ENCODE measurements at regions not wholly inside any gene's neighbourhood (a gene's known extent, or its start where the extent isn't known, plus 50 kb on each side); places are given as distances from the start of the nearest gene placed in this dataset.

DNA sequence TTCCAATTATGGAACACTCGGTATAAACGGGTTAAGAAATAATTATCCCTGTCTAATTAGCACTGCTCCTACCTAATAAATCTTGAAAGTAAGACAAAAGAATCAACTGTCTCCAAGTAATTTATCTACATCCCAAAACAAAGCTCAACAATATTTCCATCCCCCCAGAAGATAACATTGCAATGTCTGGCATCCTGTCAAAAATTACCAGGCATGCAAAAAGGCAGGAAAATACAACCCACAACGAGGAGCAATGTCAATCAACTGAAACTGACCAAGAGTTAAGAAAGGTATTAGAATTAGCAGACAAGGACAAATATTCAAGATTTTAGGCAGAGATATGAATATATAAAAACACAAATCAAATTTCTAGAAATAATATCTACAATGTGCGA, 84.5 kb upstream of the SVIL start:
- ATAC-seq (replicated peaks; ENCODE audit: extremely low read depth, poor library complexity, severe bottlenecking), result no peak
- Mint-ChIP-seq H3K36me3 (ENCODE audit: insufficient read depth) (no peaks in the 10 kb centered on the region), H3K4me3 (no peak overlapping the region), H3K9me3 (peaks cover 8% of the 10 kb centered on the region), H3K27me3 (no peaks in the 10 kb centered on the region), H3K27ac (ENCODE audit: low read depth) (no peak overlapping the region), H3K4me1 (peaks cover 25% of the 10 kb centered on the region)
- DNase-seq (ENCODE audit: low spot score in 2 of 2), result no peak

DNA sequence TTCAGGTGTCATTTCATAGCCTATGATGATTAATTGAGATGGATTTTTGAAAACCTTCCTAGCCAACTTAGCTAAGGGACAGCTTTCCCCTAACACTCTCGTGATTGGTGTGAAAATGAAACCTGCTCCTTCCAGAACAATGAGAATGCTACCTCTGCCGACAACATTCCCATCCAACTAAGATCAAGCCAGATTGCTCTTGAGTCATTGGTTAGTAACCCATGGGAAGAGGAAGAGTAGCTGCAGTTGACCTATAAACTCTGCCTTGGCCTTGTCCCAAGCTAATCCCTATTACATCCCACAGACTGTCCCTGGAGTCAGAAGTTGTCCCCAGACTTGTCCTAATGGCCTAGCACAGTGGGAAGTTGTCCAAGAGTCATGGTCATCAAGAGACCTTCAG, 80.5 kb upstream of the SVIL start:
- Mint-ChIP-seq H3K27ac (ENCODE audit: low read depth) (no peak overlapping the region), H3K27me3 (no peaks in the 10 kb centered on the region), H3K4me1 (peaks cover 24% of the 10 kb centered on the region), H3K9me3 (peaks cover 8% of the 10 kb centered on the region), H3K4me3 (no peak overlapping the region), H3K36me3 (ENCODE audit: insufficient read depth) (no peaks in the 10 kb centered on the region)
- DNase-seq (ENCODE audit: low spot score in 2 of 2) (no peak), ATAC-seq (replicated peaks; ENCODE audit: extremely low read depth, poor library complexity, severe bottlenecking) (no peak)

DNA sequence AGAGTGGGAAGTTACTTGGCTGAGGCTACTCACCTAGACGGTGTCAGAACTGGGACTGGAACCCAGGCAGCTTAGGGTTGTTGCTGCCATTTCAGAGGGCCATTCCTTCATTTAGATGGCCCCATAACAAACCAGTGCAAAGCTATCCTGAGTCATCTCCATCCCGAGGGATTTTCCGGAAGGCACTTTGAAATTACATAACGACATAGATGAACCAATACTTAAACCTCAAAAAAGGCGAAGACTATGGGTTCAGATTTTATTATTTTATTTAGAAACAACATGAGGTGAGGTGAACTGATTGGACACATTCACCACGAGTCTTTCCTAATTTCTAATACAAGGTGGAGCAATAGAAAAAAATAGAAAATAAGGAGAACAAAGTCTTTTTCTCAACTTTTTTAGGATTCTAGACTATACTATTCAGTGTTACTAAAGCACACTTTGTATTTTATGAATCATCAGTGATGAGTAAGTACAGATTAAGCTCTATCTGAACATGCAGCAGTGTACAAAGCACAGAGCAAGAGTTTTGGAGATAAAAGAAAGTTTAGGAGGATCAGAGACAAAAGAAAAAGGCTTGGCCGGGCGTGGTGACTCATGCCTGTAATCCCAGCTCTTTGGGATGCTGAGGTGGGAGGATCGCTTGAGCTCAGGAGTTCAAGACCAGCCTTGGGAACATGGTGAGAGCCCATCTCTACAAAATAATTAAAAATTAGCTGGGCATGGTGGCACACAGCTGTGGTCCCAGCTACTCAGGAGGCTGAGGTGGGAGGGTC, 79.5 kb upstream of the SVIL start:
- no peak for ATAC-seq (replicated peaks; ENCODE audit: extremely low read depth, poor library complexity, severe bottlenecking)
- H3K4me3 Mint-ChIP-seq, result no peak overlapping the region
- H3K27me3 Mint-ChIP-seq, result no peaks in the 10 kb centered on the region
- peaks cover 2% of the 10 kb centered on the region for H3K9me3 Mint-ChIP-seq
- no peaks in the 10 kb centered on the region for H3K36me3 Mint-ChIP-seq (ENCODE audit: insufficient read depth)
- peaks cover 24% of the 10 kb centered on the region for H3K4me1 Mint-ChIP-seq
- H3K27ac Mint-ChIP-seq (ENCODE audit: low read depth), result no peak overlapping the region
- DNase-seq (ENCODE audit: low spot score in 2 of 2), result no peak

DNA sequence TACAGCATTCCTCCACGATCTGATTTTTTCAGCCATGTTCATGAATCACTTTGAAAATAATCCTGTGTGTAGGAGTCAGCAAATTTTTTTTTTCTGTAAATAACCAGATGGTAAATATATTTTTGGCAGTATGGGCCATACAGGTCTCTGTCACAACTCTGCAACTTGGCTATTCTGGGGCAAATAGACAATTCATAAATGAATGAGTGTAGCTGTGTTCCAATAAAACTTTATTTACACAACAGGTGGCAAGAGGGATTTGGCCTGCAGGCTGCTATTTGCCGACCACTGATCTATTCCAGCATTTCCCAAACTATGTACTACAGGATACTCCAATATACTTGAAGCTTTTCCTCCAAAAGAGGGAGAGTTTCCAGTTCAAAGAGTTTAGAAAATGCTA, 78.7 kb upstream of the SVIL start:
- H3K9me3 Mint-ChIP-seq, result no peaks in the 10 kb centered on the region
- H3K27ac Mint-ChIP-seq (ENCODE audit: low read depth), result no peak overlapping the region
- DNase-seq (ENCODE audit: low spot score in 2 of 2), result no peak
- no peak overlapping the region for H3K4me3 Mint-ChIP-seq
- ATAC-seq (replicated peaks; ENCODE audit: extremely low read depth, poor library complexity, severe bottlenecking), result no peak
- H3K36me3 Mint-ChIP-seq (ENCODE audit: insufficient read depth), result no peaks in the 10 kb centered on the region
- peaks cover 24% of the 10 kb centered on the region for H3K4me1 Mint-ChIP-seq
- H3K27me3 Mint-ChIP-seq, result no peaks in the 10 kb centered on the region

DNA sequence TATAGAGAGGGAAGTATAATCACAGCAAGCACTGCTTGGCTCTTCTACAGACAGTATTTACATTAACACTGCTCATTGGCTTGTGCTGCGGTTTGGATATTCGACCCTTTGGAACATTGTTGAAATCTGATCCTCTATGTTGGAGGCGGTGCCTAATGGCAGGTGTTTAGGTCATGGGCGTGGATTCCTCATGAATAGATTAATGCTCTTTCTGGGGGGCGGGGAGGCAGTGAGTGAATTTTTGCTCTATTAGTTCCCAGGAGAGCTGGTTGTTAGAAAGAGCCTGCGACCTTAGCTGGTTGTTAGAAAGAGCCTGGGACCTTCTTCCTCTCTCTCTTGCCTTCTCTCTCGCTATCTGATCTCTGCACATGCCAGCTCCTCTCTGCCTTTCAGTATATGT, 77.3 kb upstream of the SVIL start:
- ATAC-seq (replicated peaks; ENCODE audit: extremely low read depth, poor library complexity, severe bottlenecking) (no peak), DNase-seq (ENCODE audit: low spot score in 2 of 2) (no peak)
- Mint-ChIP-seq H3K27ac (ENCODE audit: low read depth) (no peak overlapping the region), H3K4me3 (no peak overlapping the region), H3K4me1 (peaks cover 27% of the 10 kb centered on the region), H3K9me3 (no peaks in the 10 kb centered on the region), H3K36me3 (ENCODE audit: insufficient read depth) (no peaks in the 10 kb centered on the region), H3K27me3 (no peaks in the 10 kb centered on the region)

DNA sequence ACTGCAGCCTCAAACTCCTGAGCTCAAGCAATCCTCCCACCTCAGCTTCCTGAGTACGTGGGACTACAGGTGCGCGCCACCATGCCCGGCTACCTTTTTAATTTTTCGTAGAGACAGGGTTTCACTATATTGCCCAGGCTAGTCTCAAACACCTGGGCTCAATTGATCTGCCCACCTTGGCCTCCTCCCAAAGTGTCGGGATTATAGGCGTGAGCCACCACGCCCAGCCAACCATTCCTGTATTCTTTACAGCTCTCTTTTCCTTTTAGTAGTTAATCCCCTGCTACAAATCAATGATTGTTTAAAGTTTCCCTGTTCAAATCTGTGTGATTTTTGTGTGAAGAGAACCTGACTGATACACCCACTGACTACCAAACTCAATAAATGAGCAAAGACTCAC, 75.4 kb upstream of the SVIL start:
- Mint-ChIP-seq H3K4me3 (no peak overlapping the region), H3K4me1 (peaks cover 34% of the 10 kb centered on the region), H3K36me3 (ENCODE audit: insufficient read depth) (no peaks in the 10 kb centered on the region), H3K27ac (ENCODE audit: low read depth) (no peak overlapping the region), H3K9me3 (no peaks in the 10 kb centered on the region), H3K27me3 (no peaks in the 10 kb centered on the region)
- DNase-seq (ENCODE audit: low spot score in 2 of 2) (no peak), ATAC-seq (replicated peaks; ENCODE audit: extremely low read depth, poor library complexity, severe bottlenecking) (no peak)

DNA sequence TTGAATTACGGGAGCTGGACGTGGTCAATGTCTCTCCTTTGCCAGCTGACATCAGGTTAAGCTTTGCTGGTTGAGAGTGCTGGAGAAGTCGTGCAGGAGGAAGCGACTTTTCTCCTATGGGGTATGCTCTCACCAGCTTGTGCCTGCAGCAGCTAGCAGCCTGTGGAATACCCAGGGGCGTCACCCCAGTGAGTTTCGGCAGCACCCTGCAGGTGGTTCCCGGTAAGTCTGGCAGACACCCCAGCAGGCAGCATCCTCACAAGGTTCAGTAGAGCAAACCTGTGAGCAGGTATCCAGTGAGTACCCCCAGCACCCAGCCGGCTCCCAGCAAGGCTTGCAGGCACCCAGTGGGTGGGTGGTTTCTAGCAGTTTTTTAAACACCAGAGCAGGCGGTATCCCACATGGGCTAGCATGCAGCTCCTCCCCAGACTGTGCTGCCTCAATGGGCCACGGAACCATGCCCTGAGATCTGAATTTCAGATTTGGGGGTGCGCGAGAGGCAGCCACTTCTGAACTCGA, 74.8 kb upstream of the SVIL start:
- H3K9me3 Mint-ChIP-seq, result no peaks in the 10 kb centered on the region
- peaks cover 33% of the 10 kb centered on the region for H3K4me1 Mint-ChIP-seq
- ATAC-seq (replicated peaks; ENCODE audit: extremely low read depth, poor library complexity, severe bottlenecking), result no peak
- no peaks in the 10 kb centered on the region for H3K27me3 Mint-ChIP-seq
- no peak overlapping the region for H3K4me3 Mint-ChIP-seq
- no peaks in the 10 kb centered on the region for H3K36me3 Mint-ChIP-seq (ENCODE audit: insufficient read depth)
- H3K27ac Mint-ChIP-seq (ENCODE audit: low read depth), result no peak overlapping the region
- DNase-seq (ENCODE audit: low spot score in 2 of 2), result no peak

DNA sequence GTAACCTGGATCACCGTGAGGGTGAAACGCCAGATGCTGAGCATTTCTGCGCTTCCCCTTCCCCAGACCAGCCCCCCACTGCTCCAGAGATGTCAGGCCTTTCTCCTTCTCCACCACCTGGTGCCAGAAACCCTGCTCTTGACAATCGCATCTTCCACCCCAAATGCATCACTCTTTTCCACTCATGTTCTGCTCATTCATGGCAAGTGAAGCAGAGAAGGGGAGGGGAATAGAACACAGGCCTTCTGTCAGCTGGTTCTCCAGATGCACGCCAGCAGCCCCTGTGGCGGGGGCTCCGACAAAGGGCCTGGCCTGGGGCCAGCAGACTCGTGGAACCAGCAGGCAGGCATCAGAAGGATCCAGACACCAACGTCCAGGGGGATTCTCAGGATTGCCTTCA, 68.5 kb upstream of the SVIL start:
- Mint-ChIP-seq H3K27ac (ENCODE audit: low read depth) (peak overlapping the region; percentile 77), H3K4me3 (no peak overlapping the region), H3K4me1 (peaks cover 38% of the 10 kb centered on the region), H3K36me3 (ENCODE audit: insufficient read depth) (peaks cover 3% of the 10 kb centered on the region), H3K27me3 (no peaks in the 10 kb centered on the region), H3K9me3 (no peaks in the 10 kb centered on the region)
- no peak for DNase-seq (ENCODE audit: low spot score in 2 of 2)
- ATAC-seq (replicated peaks; ENCODE audit: extremely low read depth, poor library complexity, severe bottlenecking), result no peak

DNA sequence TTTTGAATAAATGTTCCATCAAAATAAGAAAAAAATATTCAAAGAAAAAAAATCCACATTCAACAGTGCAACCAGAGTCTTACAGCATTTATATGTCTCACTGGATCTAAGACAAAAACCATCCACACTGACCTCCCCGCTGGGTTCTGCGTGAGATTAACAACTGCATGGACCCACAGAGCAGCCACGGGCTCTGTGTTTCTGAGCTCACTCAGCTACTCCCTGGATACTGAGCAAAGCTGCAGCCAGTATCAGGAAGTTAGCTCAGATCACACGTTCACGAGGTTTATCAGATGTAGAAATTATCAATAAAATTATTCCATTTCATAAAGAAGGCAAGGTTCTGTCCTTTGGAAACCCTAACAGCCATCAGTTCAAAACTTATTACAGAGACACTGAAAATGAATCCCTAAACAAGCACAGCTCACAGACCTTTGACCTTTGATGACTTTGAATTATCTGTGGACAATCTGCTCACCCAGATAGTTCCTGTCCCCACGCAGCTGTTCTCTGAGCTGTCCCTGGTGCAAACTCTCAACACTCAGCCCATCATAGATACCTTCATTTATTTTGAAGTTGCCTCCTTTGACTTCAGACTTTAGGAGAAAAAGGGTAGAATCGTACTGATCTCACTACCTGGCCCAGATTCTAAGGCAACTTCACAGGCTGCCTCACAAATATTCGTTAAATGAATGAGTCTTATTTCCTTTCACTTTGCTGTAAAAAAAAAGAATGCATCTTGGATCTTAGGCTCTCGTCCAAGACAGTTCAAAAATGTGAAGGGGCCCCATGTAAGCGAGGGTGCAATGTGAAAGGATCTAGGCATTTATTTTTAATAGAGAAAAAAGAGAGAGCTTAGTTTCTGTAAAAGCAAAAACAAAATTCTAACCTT, 67.7 kb upstream of the SVIL start:
- peak; percentile 64 for ATAC-seq (replicated peaks; ENCODE audit: extremely low read depth, poor library complexity, severe bottlenecking)
- H3K9me3 Mint-ChIP-seq, result no peaks in the 10 kb centered on the region
- peak overlapping the region; percentile 77 for H3K27ac Mint-ChIP-seq (ENCODE audit: low read depth)
- H3K36me3 Mint-ChIP-seq (ENCODE audit: insufficient read depth), result peaks cover 3% of the 10 kb centered on the region
- H3K27me3 Mint-ChIP-seq, result no peaks in the 10 kb centered on the region
- peaks cover 38% of the 10 kb centered on the region for H3K4me1 Mint-ChIP-seq
- H3K4me3 Mint-ChIP-seq, result peak overlapping the region; percentile 50
- DNase-seq (ENCODE audit: low spot score in 2 of 2), result no peak

DNA sequence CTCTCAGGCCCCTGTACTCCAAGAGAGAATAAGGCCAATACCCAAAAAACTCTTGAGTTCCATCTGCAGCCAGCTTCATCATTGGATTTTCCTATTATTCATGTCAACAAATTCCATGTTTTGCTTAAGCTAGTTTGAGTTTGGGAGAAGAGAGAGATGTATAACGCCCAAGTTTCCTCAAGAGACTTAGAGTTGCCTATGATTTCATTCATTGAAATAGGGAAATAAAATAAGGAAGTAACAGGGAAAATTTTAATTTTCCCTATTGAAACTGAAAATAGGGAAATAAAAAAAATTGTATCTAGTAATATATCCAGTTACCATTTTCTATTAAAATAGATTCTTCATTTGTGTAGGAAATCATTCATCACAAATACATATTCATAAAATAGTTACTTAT, 66.5 kb upstream of the SVIL start:
- H3K4me3 Mint-ChIP-seq, result no peak overlapping the region
- ATAC-seq (replicated peaks; ENCODE audit: extremely low read depth, poor library complexity, severe bottlenecking), result no peak
- H3K27ac Mint-ChIP-seq (ENCODE audit: low read depth), result no peak overlapping the region
- H3K27me3 Mint-ChIP-seq, result no peaks in the 10 kb centered on the region
- no peak for DNase-seq (ENCODE audit: low spot score in 2 of 2)
- no peaks in the 10 kb centered on the region for H3K9me3 Mint-ChIP-seq
- H3K36me3 Mint-ChIP-seq (ENCODE audit: insufficient read depth), result peaks cover 3% of the 10 kb centered on the region
- peaks cover 28% of the 10 kb centered on the region for H3K4me1 Mint-ChIP-seq

DNA sequence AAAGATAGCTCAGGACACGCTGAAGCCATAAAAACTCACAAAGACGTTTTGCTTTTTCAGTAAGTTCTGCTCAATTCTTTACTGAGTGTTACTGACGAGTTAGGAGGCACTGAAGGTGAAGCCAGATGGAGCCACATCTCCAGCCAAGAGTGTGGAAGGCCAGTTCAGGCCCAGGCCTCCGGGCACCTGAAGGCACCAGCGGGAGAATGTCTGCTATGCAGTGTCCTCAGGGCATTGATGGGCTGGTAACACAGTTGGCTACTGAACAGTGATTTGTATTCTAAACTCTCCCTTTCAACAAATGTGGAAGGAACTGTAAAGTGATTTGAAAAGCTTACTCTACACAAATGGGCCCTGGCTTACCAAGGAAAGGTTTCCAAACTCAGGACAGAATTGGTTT, 64.8 kb upstream of the SVIL start:
- Mint-ChIP-seq H3K27me3 (no peaks in the 10 kb centered on the region), H3K36me3 (ENCODE audit: insufficient read depth) (peaks cover 3% of the 10 kb centered on the region), H3K4me3 (no peak overlapping the region), H3K4me1 (peaks cover 22% of the 10 kb centered on the region), H3K9me3 (no peaks in the 10 kb centered on the region), H3K27ac (ENCODE audit: low read depth) (no peak overlapping the region)
- no peak for DNase-seq (ENCODE audit: low spot score in 2 of 2)
- no peak for ATAC-seq (replicated peaks; ENCODE audit: extremely low read depth, poor library complexity, severe bottlenecking)

DNA sequence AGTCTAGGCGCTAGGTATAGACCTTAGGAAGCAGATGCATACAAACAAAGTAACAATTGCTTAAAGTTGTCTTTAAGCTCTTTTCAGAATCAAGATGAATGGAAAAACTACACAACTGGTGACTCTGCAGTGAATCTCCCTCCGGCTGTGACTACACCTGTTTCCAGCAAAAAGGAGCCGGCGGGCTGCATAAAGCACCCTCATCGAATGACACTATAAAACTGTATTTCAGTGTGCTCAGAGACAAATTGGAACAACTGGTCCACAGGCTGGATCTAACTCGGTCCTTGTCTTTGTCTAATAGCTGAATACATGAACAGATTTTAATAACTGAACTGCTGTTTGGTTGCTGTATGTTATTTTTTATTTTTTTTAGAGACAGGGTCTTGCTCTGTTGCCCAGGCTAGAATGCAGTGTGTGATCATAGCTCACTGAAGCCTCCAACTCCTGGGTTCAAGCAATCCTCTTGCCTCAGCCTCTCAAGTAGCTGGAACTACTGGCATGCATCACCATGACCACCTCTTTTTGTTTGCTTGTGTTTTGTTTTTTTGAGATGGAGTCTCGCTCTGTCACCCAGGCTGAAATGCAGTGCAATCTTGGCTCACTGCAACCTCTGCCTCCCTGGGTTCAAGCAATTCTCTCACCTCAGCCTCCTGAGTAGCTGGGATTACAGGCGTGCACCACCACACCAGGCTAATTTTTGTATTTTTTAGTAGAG, 64.2 kb upstream of the SVIL start:
- no peak overlapping the region for H3K27ac Mint-ChIP-seq (ENCODE audit: low read depth)
- no peak overlapping the region for H3K4me3 Mint-ChIP-seq
- peaks cover 15% of the 10 kb centered on the region for H3K4me1 Mint-ChIP-seq
- H3K36me3 Mint-ChIP-seq (ENCODE audit: insufficient read depth), result peaks cover 5% of the 10 kb centered on the region
- H3K27me3 Mint-ChIP-seq, result no peaks in the 10 kb centered on the region
- H3K9me3 Mint-ChIP-seq, result no peaks in the 10 kb centered on the region
- ATAC-seq (replicated peaks; ENCODE audit: extremely low read depth, poor library complexity, severe bottlenecking) (no peak), DNase-seq (ENCODE audit: low spot score in 2 of 2) (no peak)

Measured in central memory CD8-positive, alpha-beta T cell (primary cell).